H9 (cell line): ENCODE measurements at regions not wholly inside any gene's neighbourhood (a gene's known extent, or its start where the extent isn't known, plus 50 kb on each side); places are given as distances from the start of the nearest gene placed in this dataset.

Experiments used
- DNase-seq: peaks from one replicate; pipeline ENCODE4 v3.0.0-alpha.2; 2017
- H2AFZ ChIP-seq: one replicate; pipeline ENCODE4 v1.6.1; 2013; ENCODE audit warnings: mild to moderate bottlenecking, low read length, control low read depth, moderate library complexity
- H2AK5ac ChIP-seq: 2 replicates; pipeline ENCODE4 v1.6.1; 2013; ENCODE audit warnings: low read length, control low read depth, mixed read lengths; ENCODE audit not compliant: insufficient read length
- H2BK120ac ChIP-seq: one replicate; pipeline ENCODE4 v1.6.1; 2013; ENCODE audit warnings: low read depth, mild to moderate bottlenecking, low read length, control low read depth, inconsistent platforms; ENCODE audit not compliant: poor library complexity, severe bottlenecking
- H2BK12ac ChIP-seq: 2 replicates; pipeline ENCODE4 v1.6.1; 2013; ENCODE audit warnings: low read length, control low read depth, mixed read lengths, low read depth; ENCODE audit not compliant: insufficient read length
- H2BK15ac ChIP-seq: 2 replicates; pipeline ENCODE4 v1.6.1; 2013; ENCODE audit warnings: low read depth, low read length, control low read depth
- H2BK20ac ChIP-seq: one replicate; pipeline ENCODE4 v1.6.1; 2013; ENCODE audit warnings: low read depth, mild to moderate bottlenecking, low read length, control low read depth, inconsistent platforms; ENCODE audit not compliant: poor library complexity, severe bottlenecking
- H2BK5ac ChIP-seq: 2 replicates; pipeline ENCODE4 v1.6.1; 2013; ENCODE audit warnings: low read length, control low read depth, mixed read lengths; ENCODE audit not compliant: insufficient read length
- H3K14ac ChIP-seq: 2 replicates; pipeline ENCODE4 v1.6.1; 2013; ENCODE audit warnings: low read length, control low read depth; ENCODE audit not compliant: insufficient read depth
- H3K18ac ChIP-seq: 2 replicates; pipeline ENCODE4 v1.6.1; 2013; ENCODE audit warnings: low read depth, mild to moderate bottlenecking, mixed read lengths, low read length, control low read depth; ENCODE audit not compliant: insufficient read length
- H3K23ac ChIP-seq: 2 replicates; pipeline ENCODE4 v1.6.1; 2013; ENCODE audit warnings: low read length, control low read depth, mixed read lengths, low read depth; ENCODE audit not compliant: insufficient read length
- H3K23me2 ChIP-seq: 2 replicates; pipeline ENCODE4 v1.6.1; 2013; ENCODE audit warnings: low read depth, mild to moderate bottlenecking, mixed read lengths, low read length, control low read depth; ENCODE audit not compliant: insufficient read length, poor library complexity, severe bottlenecking
- H3K27ac ChIP-seq: 2 replicates; pipeline ENCODE4 v1.5.1; 2013; ENCODE audit warnings: low read length, control low read depth, mixed read lengths, low read depth; ENCODE audit not compliant: insufficient read length
- H3K27me3 ChIP-seq: 2 replicates; pipeline ENCODE4 v1.6.1; 2013; ENCODE audit warnings: low read length, control low read depth, inconsistent platforms; ENCODE audit not compliant: insufficient read depth
- H3K4ac ChIP-seq: 2 replicates; pipeline ENCODE4 v1.6.1; 2013; ENCODE audit warnings: low read depth, mild to moderate bottlenecking, control low read depth, inconsistent platforms, low read length, moderate library complexity
- H3K4me1 ChIP-seq: 2 replicates; pipeline ENCODE4 v1.6.1; 2013; ENCODE audit warnings: low read length, control low read depth, inconsistent platforms; ENCODE audit not compliant: insufficient read depth
- H3K4me2 ChIP-seq: 2 replicates; pipeline ENCODE4 v1.6.1; 2013; ENCODE audit warnings: low read length, control low read depth, mixed read lengths; ENCODE audit not compliant: insufficient read length, insufficient read depth
- H3K56ac ChIP-seq: 2 replicates; pipeline ENCODE4 v1.6.1; 2013; ENCODE audit warnings: low read depth, mild to moderate bottlenecking, mixed read lengths, low read length, control low read depth; ENCODE audit not compliant: insufficient read length
- H3K79me1 ChIP-seq: 2 replicates; pipeline ENCODE4 v1.6.1; 2013; ENCODE audit warnings: low read depth, mild to moderate bottlenecking, moderate library complexity, low read length, control low read depth, inconsistent platforms; ENCODE audit not compliant: insufficient read depth, poor library complexity, severe bottlenecking
- H3K79me2 ChIP-seq: 2 replicates; pipeline ENCODE4 v1.6.1; 2013; ENCODE audit warnings: low read length, control low read depth, inconsistent platforms; ENCODE audit not compliant: insufficient read depth
- H3K9ac ChIP-seq: 2 replicates; pipeline ENCODE4 v1.6.1; 2013; ENCODE audit warnings: low read length, control low read depth, mixed read lengths; ENCODE audit not compliant: insufficient read length; ENCODE audit errors: extremely low read depth
- H3K9me3 ChIP-seq: one replicate; pipeline ENCODE4 v1.6.1; 2013; ENCODE audit warnings: low read depth, low read length, inconsistent platforms; ENCODE audit not compliant: control insufficient read depth
- H3T11ph ChIP-seq: one replicate; pipeline ENCODE4 v1.6.1; 2013; ENCODE audit warnings: mild to moderate bottlenecking, low read length, control low read depth, inconsistent platforms
- H4K20me1 ChIP-seq: one replicate; pipeline ENCODE4 v1.6.1; 2013; ENCODE audit not compliant: control insufficient read depth, insufficient read length, insufficient read depth
- H4K5ac ChIP-seq: 2 replicates; pipeline ENCODE4 v1.6.1; 2013; ENCODE audit warnings: low read depth, mild to moderate bottlenecking, mixed read lengths, low read length, control low read depth; ENCODE audit not compliant: insufficient read length
- H4K8ac ChIP-seq: replicated peaks from 2 replicates; pipeline ENCODE4 v1.6.1; 2013; ENCODE audit warnings: low read length, control low read depth, mixed read lengths, low read depth; ENCODE audit not compliant: insufficient read length
- H4K91ac ChIP-seq: 2 replicates; pipeline ENCODE4 v1.6.1; 2013; ENCODE audit warnings: low read depth, mild to moderate bottlenecking, moderate library complexity, mixed read lengths, low read length, control low read depth; ENCODE audit not compliant: insufficient read length
- H3K27ac Mint-ChIP-seq, 3 experiments: 2 replicates in 2 of 3; 3 replicates in 1 of 3; pipeline ENCODE4 v1.8.0; 2020 to 2021; ENCODE audit warnings: mixed read lengths in 3 of 3, mild to moderate bottlenecking in 1 of 3, moderate library complexity in 1 of 3
- H3K27me3 Mint-ChIP-seq: 2 replicates; pipeline ENCODE4 v1.8.0; 2021; ENCODE audit warnings: low read depth, mild to moderate bottlenecking, moderate library complexity, mixed read lengths
- H3K36me3 Mint-ChIP-seq, 3 experiments: 2 replicates in 2 of 3; 3 replicates in 1 of 3; pipeline ENCODE4 v1.8.0; 2020 to 2021; ENCODE audit warnings: low read depth in 3 of 3, mixed read lengths in 3 of 3; ENCODE audit not compliant: insufficient read depth in 1 of 3
- H3K4me1 Mint-ChIP-seq, 2 experiments: 2 replicates each; pipeline ENCODE4 v1.8.0; 2020; ENCODE audit warnings: mixed read lengths in 2 of 2
- H3K4me3 Mint-ChIP-seq, 2 experiments: 2 replicates in 1 of 2; 3 replicates in 1 of 2; pipeline ENCODE4 v1.8.0; 2020 to 2021; ENCODE audit warnings: mild to moderate bottlenecking in 2 of 2, mixed read lengths in 2 of 2, moderate library complexity in 1 of 2
- H3K9me3 Mint-ChIP-seq, 2 experiments: 2 replicates in 1 of 2; 3 replicates in 1 of 2; pipeline ENCODE4 v1.8.0; 2020; ENCODE audit warnings: mild to moderate bottlenecking in 2 of 2, mixed read lengths in 2 of 2, moderate library complexity in 1 of 2
- CTCF ChIP-seq: fragments of 200-600 bp; sonication (generic); conservative IDR thresholded peaks from 3 replicates; pipeline ENCODE4 v1.8.0; 2021; ENCODE audit warnings: antibody characterized with exemption, mild to moderate bottlenecking
- WGBS: extraction: QIAGEN DNeasy Blood & Tissue Kit; methylation state at CpG from one replicate; pipeline ENCODE4 v1.1.7; 2013; ENCODE audit warnings: missing lambda C conversion rate, low lambda C conversion rate, mixed read lengths; ENCODE audit not compliant: insufficient read length; ENCODE audit errors: extremely low coverage; 5-methylcytosine and 5-hydroxymethylcytosine counted together

GRCh38 chr12:88802096-88802706, 221.9 kb upstream of the KITLG start:
- no peak overlapping the region for H3K4ac ChIP-seq
- H2BK20ac ChIP-seq: no peak overlapping the region
- no peak overlapping the region for H4K91ac ChIP-seq
- H3K27ac ChIP-seq: no peak overlapping the region
- H3K36me3 Mint-ChIP-seq: no peaks in the 10 kb centered on the region
- H3K27me3 ChIP-seq: no peaks in the 10 kb centered on the region
- DNase-seq: no peak
- H3K4me1 ChIP-seq: no peaks in the 10 kb centered on the region
- no peaks in the 10 kb centered on the region for H4K20me1 ChIP-seq
- no peaks in the 10 kb centered on the region for H3K27me3 Mint-ChIP-seq
- no peak for TF ChIP-seq CTCF
- no peak overlapping the region for H3K23ac ChIP-seq
- no peaks in the 10 kb centered on the region for H3K9me3 ChIP-seq
- H3K9me3 Mint-ChIP-seq: peaks cover 0 to 3% of the 10 kb centered on the region in 2 experiments; a peak in 1 of 5 replicates
- no peaks in the 10 kb centered on the region for H3K79me2 ChIP-seq
- H3K18ac ChIP-seq: no peak overlapping the region
- H2AK5ac ChIP-seq: no peak overlapping the region
- no peak overlapping the region for H2BK5ac ChIP-seq
- no peak overlapping the region for H2BK15ac ChIP-seq
- no peak overlapping the region for H3K14ac ChIP-seq
- no peak overlapping the region for H2BK12ac ChIP-seq
- no peak overlapping the region for H2AFZ ChIP-seq
- H3T11ph ChIP-seq: no peak overlapping the region
- H4K5ac ChIP-seq: no peak overlapping the region
- H3K27ac Mint-ChIP-seq: no peak overlapping the region
- H3K23me2 ChIP-seq: no peaks in the 10 kb centered on the region
- no peak overlapping the region for H2BK120ac ChIP-seq
- H3K79me1 ChIP-seq: no peaks in the 10 kb centered on the region
- no peak overlapping the region for H3K9ac ChIP-seq
- H3K4me3 Mint-ChIP-seq: no peak overlapping the region
- no peak overlapping the region for H3K56ac ChIP-seq
- no peaks in the 10 kb centered on the region for H3K4me1 Mint-ChIP-seq
- H3K4me2 ChIP-seq: no peak overlapping the region
- H4K8ac ChIP-seq: no peak overlapping the region
- WGBS: no CpG with 5 or more reads among the region's 3 CpGs
